ENCODE measurements at regions not wholly inside any gene's neighbourhood (a gene's known extent, or its start where the extent isn't known, plus 50 kb on each side); places are given as distances from the start of the nearest gene placed in this dataset.

GRCh38 chr18:27582760-27583412, 397.8 kb upstream of the CHST9 start:
- no peaks in the 10 kb centered on the region for H3K9me2 ChIP-seq (ENCODE audit: insufficient read depth)
- no peaks in the 10 kb centered on the region for H3K4me1 ChIP-seq (ENCODE audit: control insufficient read depth in 1 of 2, insufficient read depth in 2 of 2, low read length in 2 of 2)
- no peak overlapping the region for H2AFZ ChIP-seq (ENCODE audit: low read depth, low read length, poor library complexity, severe bottlenecking)
- H3K4me2 ChIP-seq (ENCODE audit: low read length) = no peak overlapping the region
- peaks cover 0 to 10% of the 10 kb centered on the region in 2 experiments; a peak in 2 of 4 replicates for H3K9me3 ChIP-seq (ENCODE audit: control insufficient read depth in 1 of 2, insufficient read depth in 1 of 2, low read depth in 1 of 2, low read length in 2 of 2)
- no peaks in the 10 kb centered on the region for H3K27me3 ChIP-seq (ENCODE audit: insufficient read depth, low read length)
- no peaks in the 10 kb centered on the region for H3K36me3 ChIP-seq (ENCODE audit: control insufficient read depth in 1 of 2, insufficient read depth in 2 of 2, low read length in 2 of 2)
- H3K79me2 ChIP-seq (ENCODE audit: insufficient read depth, low read length) = no peaks in the 10 kb centered on the region
- ATAC-seq (no peak), DNase-seq (ENCODE audit: low read depth, low spot score) (no peak)
- ChIA-PET RAD21 (ENCODE audit: low non-redundant PET in 1 of 2, low total read pairs in 2 of 2, uncharacterized antibody in 2 of 2, unreplicated experiment in 2 of 2) (no interaction called here), POLR2A (no interaction called here), CTCF (no interaction called here)
- H4K20me1 ChIP-seq (ENCODE audit: insufficient read depth) = no peaks in the 10 kb centered on the region
- no peak overlapping the region for H3K27ac ChIP-seq (ENCODE audit: low read depth, low read length)
- no peak overlapping the region for H3K4me3 ChIP-seq (replicated peaks in 1 of 2; ENCODE audit: low read depth in 1 of 2, low read length in 2 of 2)
- no peak overlapping the region for H3K9ac ChIP-seq (ENCODE audit: low read length)
- TF ChIP-seq SP1 (IDR thresholded peaks at IDR 0.05; ENCODE audit: low read depth) = no peak
- TF ChIP-seq FOSL1 (IDR thresholded peaks at IDR 0.05; ENCODE audit: low read depth) = no peak
- no peak for TF ChIP-seq ZFX (IDR thresholded peaks at IDR 0.05)
- TF ChIP-seq, protein P1, sequence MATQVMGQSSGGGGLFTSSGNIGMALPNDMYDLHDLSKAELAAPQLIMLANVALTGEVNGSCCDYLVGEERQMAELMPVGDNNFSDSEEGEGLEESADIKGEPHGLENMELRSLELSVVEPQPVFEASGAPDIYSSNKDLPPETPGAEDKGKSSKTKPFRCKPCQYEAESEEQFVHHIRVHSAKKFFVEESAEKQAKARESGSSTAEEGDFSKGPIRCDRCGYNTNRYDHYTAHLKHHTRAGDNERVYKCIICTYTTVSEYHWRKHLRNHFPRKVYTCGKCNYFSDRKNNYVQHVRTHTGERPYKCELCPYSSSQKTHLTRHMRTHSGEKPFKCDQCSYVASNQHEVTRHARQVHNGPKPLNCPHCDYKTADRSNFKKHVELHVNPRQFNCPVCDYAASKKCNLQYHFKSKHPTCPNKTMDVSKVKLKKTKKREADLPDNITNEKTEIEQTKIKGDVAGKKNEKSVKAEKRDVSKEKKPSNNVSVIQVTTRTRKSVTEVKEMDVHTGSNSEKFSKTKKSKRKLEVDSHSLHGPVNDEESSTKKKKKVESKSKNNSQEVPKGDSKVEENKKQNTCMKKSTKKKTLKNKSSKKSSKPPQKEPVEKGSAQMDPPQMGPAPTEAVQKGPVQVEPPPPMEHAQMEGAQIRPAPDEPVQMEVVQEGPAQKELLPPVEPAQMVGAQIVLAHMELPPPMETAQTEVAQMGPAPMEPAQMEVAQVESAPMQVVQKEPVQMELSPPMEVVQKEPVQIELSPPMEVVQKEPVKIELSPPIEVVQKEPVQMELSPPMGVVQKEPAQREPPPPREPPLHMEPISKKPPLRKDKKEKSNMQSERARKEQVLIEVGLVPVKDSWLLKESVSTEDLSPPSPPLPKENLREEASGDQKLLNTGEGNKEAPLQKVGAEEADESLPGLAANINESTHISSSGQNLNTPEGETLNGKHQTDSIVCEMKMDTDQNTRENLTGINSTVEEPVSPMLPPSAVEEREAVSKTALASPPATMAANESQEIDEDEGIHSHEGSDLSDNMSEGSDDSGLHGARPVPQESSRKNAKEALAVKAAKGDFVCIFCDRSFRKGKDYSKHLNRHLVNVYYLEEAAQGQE (IDR thresholded peaks at IDR 0.05; ENCODE audit: low read depth) = no peak
- TF ChIP-seq, protein P2, sequence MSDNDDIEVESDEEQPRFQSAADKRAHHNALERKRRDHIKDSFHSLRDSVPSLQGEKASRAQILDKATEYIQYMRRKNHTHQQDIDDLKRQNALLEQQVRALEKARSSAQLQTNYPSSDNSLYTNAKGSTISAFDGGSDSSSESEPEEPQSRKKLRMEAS (IDR thresholded peaks at IDR 0.05) = no peak
- no peak for TF ChIP-seq EZH2phosphoT487 (IDR thresholded peaks at IDR 0.05; ENCODE audit: borderline replicate concordance)
- TF ChIP-seq JUND (IDR thresholded peaks at IDR 0.05) = no peak
- TF ChIP-seq TCF7L2 (IDR thresholded peaks at IDR 0.05; ENCODE audit: borderline replicate concordance, extremely low read depth, insufficient read depth, insufficient read length) = no peak
- TF ChIP-seq, protein P3, sequence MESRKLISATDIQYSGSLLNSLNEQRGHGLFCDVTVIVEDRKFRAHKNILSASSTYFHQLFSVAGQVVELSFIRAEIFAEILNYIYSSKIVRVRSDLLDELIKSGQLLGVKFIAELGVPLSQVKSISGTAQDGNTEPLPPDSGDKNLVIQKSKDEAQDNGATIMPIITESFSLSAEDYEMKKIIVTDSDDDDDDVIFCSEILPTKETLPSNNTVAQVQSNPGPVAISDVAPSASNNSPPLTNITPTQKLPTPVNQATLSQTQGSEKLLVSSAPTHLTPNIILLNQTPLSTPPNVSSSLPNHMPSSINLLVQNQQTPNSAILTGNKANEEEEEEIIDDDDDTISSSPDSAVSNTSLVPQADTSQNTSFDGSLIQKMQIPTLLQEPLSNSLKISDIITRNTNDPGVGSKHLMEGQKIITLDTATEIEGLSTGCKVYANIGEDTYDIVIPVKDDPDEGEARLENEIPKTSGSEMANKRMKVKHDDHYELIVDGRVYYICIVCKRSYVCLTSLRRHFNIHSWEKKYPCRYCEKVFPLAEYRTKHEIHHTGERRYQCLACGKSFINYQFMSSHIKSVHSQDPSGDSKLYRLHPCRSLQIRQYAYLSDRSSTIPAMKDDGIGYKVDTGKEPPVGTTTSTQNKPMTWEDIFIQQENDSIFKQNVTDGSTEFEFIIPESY (IDR thresholded peaks at IDR 0.05; ENCODE audit: extremely low read depth, insufficient replicate concordance, low read length) = no peak
- TF ChIP-seq CTCF (IDR thresholded peaks at IDR 0.05 in 2 of 3, conservative IDR thresholded peaks at IDR 0.05 in 1 of 3; ENCODE audit: borderline replicate concordance in 1 of 3, insufficient read depth in 1 of 3, low read depth in 2 of 3, low read length in 2 of 3) = no peak
- no peak for TF ChIP-seq YY1 (IDR thresholded peaks at IDR 0.05; ENCODE audit: extremely low read depth, insufficient replicate concordance, low read depth, low read length)
- no peak for TF ChIP-seq SIN3A (IDR thresholded peaks at IDR 0.05; ENCODE audit: low read depth)
- TF ChIP-seq RAD21 (IDR thresholded peaks at IDR 0.05; ENCODE audit: low read depth) = no peak
- TF ChIP-seq ELF1 (IDR thresholded peaks at IDR 0.05; ENCODE audit: borderline replicate concordance, low read depth) = no peak
- no peak for TF ChIP-seq POLR2AphosphoS5 (IDR thresholded peaks at IDR 0.05; ENCODE audit: low read depth, low read length)
- no peak for TF ChIP-seq ATF3 (IDR thresholded peaks at IDR 0.05)
- TF ChIP-seq CBX3 (IDR thresholded peaks at IDR 0.05; ENCODE audit: low read depth) = no peak
- TF ChIP-seq CEBPB (IDR thresholded peaks at IDR 0.05; ENCODE audit: low read depth) = no peak
- no peak for TF ChIP-seq SRF (IDR thresholded peaks at IDR 0.05; ENCODE audit: low read depth)
- TF ChIP-seq EGR1 (IDR thresholded peaks at IDR 0.05; ENCODE audit: low read depth) = no peak
- BruUV-seq (replicated peaks) = no TSS peak
- intact Hi-C loops (cut with micrococcal nuclease) = no loop called here

Measured in HCT116 (cell line).